ENCODE measurements at regions not wholly inside any gene's neighbourhood (a gene's known extent, or its start where the extent isn't known, plus 50 kb on each side); places are given as distances from the start of the nearest gene placed in this dataset.
"Not testable (repeated sequence)": the region's sequence is repeated elsewhere in the genome, so short reads cannot be mapped to it uniquely, and the experiment has no call there.

DNA sequence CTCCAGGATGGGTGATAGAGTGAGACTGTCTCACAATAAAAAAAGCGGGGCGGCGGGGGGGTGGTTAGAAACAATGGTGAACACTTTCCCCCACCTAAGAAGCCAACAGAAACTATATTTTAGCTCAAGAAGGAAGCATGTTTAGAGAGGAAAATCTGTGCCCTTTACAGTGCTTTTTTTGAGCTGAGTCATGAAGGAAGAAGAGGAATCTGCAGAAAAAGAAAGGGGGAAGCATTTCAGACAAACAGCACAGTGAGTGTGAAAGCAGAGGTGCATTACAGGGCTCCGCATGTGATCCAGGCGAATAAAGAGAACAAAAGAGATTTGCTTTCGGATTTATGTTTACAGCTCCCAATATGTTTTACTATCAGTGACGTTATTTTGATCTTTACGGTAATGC lies 1504.6 kb upstream of the WWC1 start:
- Mint-ChIP-seq H3K9me3 (peaks cover 1% of the 10 kb centered on the region), H3K4me1 (no peaks in the 10 kb centered on the region), H3K27me3 (no peaks in the 10 kb centered on the region), H3K4me3 (no peak overlapping the region), H3K36me3 (no peaks in the 10 kb centered on the region), H3K27ac (no peak overlapping the region)
- DNase-seq, result no peak

GRCh38 chr5:166788050-166788449 lies 1503.4 kb upstream of the WWC1 start:
- Mint-ChIP-seq H3K4me3 (no peak overlapping the region), H3K4me1 (no peaks in the 10 kb centered on the region), H3K9me3 (peaks cover 1% of the 10 kb centered on the region), H3K27me3 (no peaks in the 10 kb centered on the region), H3K27ac (no peak overlapping the region), H3K36me3 (no peaks in the 10 kb centered on the region)
- DNase-seq, result no peak

GRCh38 chr5:166795756-166796155 lies 1495.7 kb upstream of the WWC1 start:
- no peak overlapping the region for H3K27ac Mint-ChIP-seq

GRCh38 chr5:166803058-166803457 lies 1488.4 kb upstream of the WWC1 start:
- peaks cover 15% of the 10 kb centered on the region for H3K9me3 Mint-ChIP-seq
- H3K4me1 Mint-ChIP-seq, result no peaks in the 10 kb centered on the region
- H3K27ac Mint-ChIP-seq, result no peak overlapping the region
- no peaks in the 10 kb centered on the region for H3K36me3 Mint-ChIP-seq
- no peak overlapping the region for H3K4me3 Mint-ChIP-seq
- no peak for DNase-seq
- H3K27me3 Mint-ChIP-seq, result no peaks in the 10 kb centered on the region

More at GRCh38 chr5:166795756-166796155, 1495.7 kb upstream of the WWC1 start:
- no peaks in the 10 kb centered on the region for H3K27me3 Mint-ChIP-seq
- peaks cover 6% of the 10 kb centered on the region for H3K9me3 Mint-ChIP-seq
- no peak overlapping the region for H3K4me3 Mint-ChIP-seq
- no peaks in the 10 kb centered on the region for H3K36me3 Mint-ChIP-seq
- no peaks in the 10 kb centered on the region for H3K4me1 Mint-ChIP-seq
- no peak for DNase-seq

DNA sequence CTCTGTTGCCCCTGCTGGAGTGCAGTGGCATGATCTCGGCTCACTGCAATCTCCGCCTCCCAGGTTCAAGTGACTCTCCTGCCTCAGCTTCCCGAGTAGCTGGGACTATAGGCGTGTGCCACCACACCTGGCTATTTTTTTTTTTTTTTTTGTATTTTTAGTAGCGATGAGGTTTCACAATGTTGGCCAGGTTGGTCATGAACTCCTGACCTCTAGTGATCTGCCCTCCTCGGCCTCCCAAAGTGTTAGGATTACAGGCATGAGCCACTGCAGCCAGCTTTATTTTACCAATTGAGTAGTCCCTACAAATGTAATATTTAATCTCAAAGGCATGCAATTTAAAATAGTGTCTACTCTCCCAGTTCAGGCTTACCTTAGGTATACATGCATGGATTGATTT lies 1487.2 kb upstream of the WWC1 start:
- not testable (repeated sequence) for H3K4me1 Mint-ChIP-seq, H3K36me3 Mint-ChIP-seq, H3K4me3 Mint-ChIP-seq, DNase-seq, H3K27ac Mint-ChIP-seq, H3K27me3 Mint-ChIP-seq
- peaks cover 11% of the 10 kb centered on the region for H3K9me3 Mint-ChIP-seq

DNA sequence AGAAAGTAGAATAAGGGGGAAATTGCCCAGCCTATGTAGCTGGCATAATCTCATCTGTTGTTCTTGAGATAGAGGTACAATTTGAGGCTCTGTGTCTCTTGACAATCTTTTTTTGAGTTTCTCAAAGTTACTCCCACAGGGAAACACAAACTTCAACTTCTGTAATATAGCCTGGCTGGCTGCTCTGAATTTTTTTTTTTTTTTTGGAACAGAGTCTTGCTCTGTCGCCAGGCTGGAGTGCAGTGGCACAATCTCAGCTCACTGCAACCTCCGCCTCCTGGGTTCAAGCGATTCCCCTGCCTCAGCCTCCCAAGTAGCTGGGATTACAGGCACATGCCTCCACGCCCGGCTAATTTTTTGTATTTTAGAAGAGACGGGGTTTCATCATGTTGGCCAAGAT lies 1486.8 kb upstream of the WWC1 start:
- not testable (repeated sequence) for H3K36me3 Mint-ChIP-seq, H3K4me3 Mint-ChIP-seq, DNase-seq, H3K4me1 Mint-ChIP-seq, H3K9me3 Mint-ChIP-seq, H3K27ac Mint-ChIP-seq, H3K27me3 Mint-ChIP-seq

GRCh38 chr5:166810093-166810658 lies 1481.3 kb upstream of the WWC1 start:
- DNase-seq, H3K27ac Mint-ChIP-seq, H3K4me1 Mint-ChIP-seq, H3K9me3 Mint-ChIP-seq, H3K36me3 Mint-ChIP-seq, H3K27me3 Mint-ChIP-seq, H3K4me3 Mint-ChIP-seq: not testable (repeated sequence)

GRCh38 chr5:166810721-166811120 lies 1480.7 kb upstream of the WWC1 start:
- Mint-ChIP-seq H3K9me3 (peaks cover 9% of the 10 kb centered on the region), H3K4me3 (no peak overlapping the region), H3K27me3 (no peaks in the 10 kb centered on the region), H3K36me3 (no peaks in the 10 kb centered on the region), H3K27ac (no peak overlapping the region), H3K4me1 (no peaks in the 10 kb centered on the region)
- no peak for DNase-seq

GRCh38 chr5:166823360-166823759 lies 1468.1 kb upstream of the WWC1 start:
- DNase-seq, result no peak
- H3K27ac Mint-ChIP-seq, result no peak overlapping the region
- no peaks in the 10 kb centered on the region for H3K4me1 Mint-ChIP-seq
- H3K9me3 Mint-ChIP-seq, result peaks cover 6% of the 10 kb centered on the region
- no peak overlapping the region for H3K4me3 Mint-ChIP-seq
- H3K36me3 Mint-ChIP-seq, result no peaks in the 10 kb centered on the region
- H3K27me3 Mint-ChIP-seq, result no peaks in the 10 kb centered on the region

DNA sequence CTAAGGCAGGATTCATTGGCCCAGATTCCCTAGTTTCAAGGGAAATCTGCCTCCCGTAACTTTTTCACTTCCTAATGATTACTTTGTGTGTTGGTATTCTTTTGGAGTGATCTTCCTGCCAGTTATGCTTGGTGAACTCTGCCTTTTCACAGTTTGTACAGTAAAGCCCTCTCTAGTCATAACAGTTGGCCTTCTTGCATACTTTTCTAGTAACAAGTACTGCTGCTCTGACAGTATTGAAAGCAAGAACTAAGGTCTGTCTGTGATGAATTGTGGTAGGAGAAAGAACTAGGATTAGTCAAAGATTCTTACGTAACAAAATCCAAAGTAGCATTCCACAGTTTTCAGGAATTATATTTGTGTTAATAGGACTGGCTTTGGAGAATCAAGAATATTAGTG lies 1457.2 kb upstream of the WWC1 start:
- no peak for DNase-seq
- Mint-ChIP-seq H3K4me3 (no peak overlapping the region), H3K9me3 (peaks cover 5% of the 10 kb centered on the region), H3K4me1 (no peaks in the 10 kb centered on the region), H3K27me3 (no peaks in the 10 kb centered on the region), H3K27ac (no peak overlapping the region), H3K36me3 (no peaks in the 10 kb centered on the region)

DNA sequence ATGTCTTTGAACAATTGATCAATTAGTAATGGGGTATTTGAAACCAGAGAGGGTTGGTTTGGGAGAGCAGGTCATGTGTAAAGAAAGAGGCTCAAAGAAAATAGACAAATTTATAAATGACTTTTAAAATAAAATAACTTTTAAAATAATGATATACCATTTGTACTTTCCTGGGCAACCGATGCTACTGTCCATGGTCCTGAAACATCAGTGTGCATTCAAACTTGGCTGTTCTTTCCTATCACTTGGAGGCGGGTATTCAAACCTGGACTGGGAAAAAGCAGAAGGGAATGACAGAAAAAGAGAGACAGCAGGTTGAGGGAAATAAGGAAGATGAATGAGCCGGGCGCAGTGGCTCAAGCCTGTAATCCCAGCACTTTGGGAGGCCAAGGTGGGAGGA lies 1446.4 kb upstream of the WWC1 start:
- Mint-ChIP-seq H3K36me3 (no peaks in the 10 kb centered on the region), H3K9me3 (peaks cover 9% of the 10 kb centered on the region), H3K4me1 (no peaks in the 10 kb centered on the region), H3K27ac (no peak overlapping the region), H3K4me3 (no peak overlapping the region), H3K27me3 (no peaks in the 10 kb centered on the region)
- DNase-seq, result no peak

- no peaks in the 10 kb centered on the region for H3K9me3 Mint-ChIP-seq
- no peaks in the 10 kb centered on the region for H3K27me3 Mint-ChIP-seq
Measured at GRCh38 chr5:166856791-166857190, 1434.7 kb upstream of the WWC1 start.

DNA sequence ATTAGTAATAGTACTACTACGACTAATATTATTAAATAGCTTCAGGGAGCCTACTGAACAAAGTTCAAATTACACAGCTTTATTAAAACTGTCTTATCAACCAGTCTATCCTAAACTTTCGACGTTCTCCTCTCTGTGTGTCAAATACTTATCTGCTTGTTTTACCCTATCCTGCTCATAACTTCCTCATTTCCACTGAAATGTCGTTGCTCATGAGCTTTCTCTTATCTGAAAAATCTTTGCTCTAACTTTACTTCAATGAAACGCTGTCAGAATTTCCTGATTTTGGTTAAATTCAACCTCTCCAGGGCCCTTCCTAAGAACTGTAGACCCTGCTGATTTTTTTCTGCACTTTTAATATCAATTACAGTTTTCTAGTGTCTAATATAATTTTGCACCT lies 1431.0 kb upstream of the WWC1 start:
- Mint-ChIP-seq H3K4me1 (no peaks in the 10 kb centered on the region), H3K9me3 (no peaks in the 10 kb centered on the region), H3K4me3 (no peak overlapping the region), H3K27ac (no peak overlapping the region), H3K27me3 (no peaks in the 10 kb centered on the region), H3K36me3 (no peaks in the 10 kb centered on the region)
- DNase-seq, result no peak

More at GRCh38 chr5:166856791-166857190, 1434.7 kb upstream of the WWC1 start:
- Mint-ChIP-seq H3K36me3 (no peaks in the 10 kb centered on the region), H3K27ac (no peak overlapping the region), H3K4me1 (no peaks in the 10 kb centered on the region), H3K4me3 (no peak overlapping the region)
- no peak for DNase-seq

GRCh38 chr5:166862581-166862980 lies 1428.9 kb upstream of the WWC1 start:
- Mint-ChIP-seq H3K9me3 (no peaks in the 10 kb centered on the region), H3K4me1 (no peaks in the 10 kb centered on the region), H3K27me3 (no peaks in the 10 kb centered on the region), H3K27ac (no peak overlapping the region), H3K4me3 (no peak overlapping the region), H3K36me3 (no peaks in the 10 kb centered on the region)
- no peak for DNase-seq

- Mint-ChIP-seq H3K27ac (no peak overlapping the region), H3K9me3 (peaks cover 2% of the 10 kb centered on the region), H3K4me3 (no peak overlapping the region), H3K36me3 (no peaks in the 10 kb centered on the region), H3K4me1 (no peaks in the 10 kb centered on the region), H3K27me3 (no peaks in the 10 kb centered on the region)
- DNase-seq, result no peak
Measured at GRCh38 chr5:166865206-166865605, 1426.2 kb upstream of the WWC1 start.

DNA sequence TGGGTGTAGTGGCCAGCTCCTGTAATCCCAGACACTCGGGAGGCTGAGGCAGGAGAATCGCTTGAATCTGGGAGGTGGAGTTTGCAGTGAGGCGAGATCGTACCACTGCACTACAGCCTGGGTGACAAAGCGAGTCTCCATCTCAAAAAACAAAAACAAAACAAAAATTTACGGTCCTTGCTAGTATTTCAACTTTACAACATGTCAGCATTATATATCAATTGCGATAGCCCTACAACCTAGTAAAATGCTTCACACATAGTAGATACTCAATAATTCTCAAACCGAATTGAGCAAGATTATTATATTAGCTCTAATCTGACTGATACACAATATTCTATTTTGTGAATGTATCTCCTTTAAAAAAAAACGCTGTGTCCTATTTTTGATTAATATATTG lies 1411.0 kb upstream of the WWC1 start:
- Mint-ChIP-seq H3K4me1 (no peaks in the 10 kb centered on the region), H3K27ac (no peak overlapping the region), H3K4me3 (no peak overlapping the region), H3K9me3 (peaks cover 4% of the 10 kb centered on the region), H3K36me3 (no peaks in the 10 kb centered on the region), H3K27me3 (no peaks in the 10 kb centered on the region)
- DNase-seq, result no peak

GRCh38 chr5:166881802-166882201 lies 1409.6 kb upstream of the WWC1 start:
- Mint-ChIP-seq H3K4me1 (no peaks in the 10 kb centered on the region), H3K9me3 (peaks cover 4% of the 10 kb centered on the region), H3K4me3 (no peak overlapping the region), H3K27ac (no peak overlapping the region), H3K27me3 (no peaks in the 10 kb centered on the region), H3K36me3 (no peaks in the 10 kb centered on the region)
- DNase-seq, result no peak

Measured in activated naive CD8-positive, alpha-beta T cell treated with anti-CD3 and anti-CD28 coated beads for 36 hours (primary cell).